HAP-1 (cell line): ENCODE measurements at regions not wholly inside any gene's neighbourhood (a gene's known extent, or its start where the extent isn't known, plus 50 kb on each side); places are given as distances from the start of the nearest gene placed in this dataset.

Source experiments
- DNase-seq, 2 experiments: peaks; one replicate each; pipeline ENCODE4 v3.0.0-alpha.2; 2016 to 2020; ENCODE audit warnings: low spot score in 2 of 2
- H3K27me3 ChIP-seq: fragments of 250-450 bp; sonication (Bioruptor Pico); 2 replicates; pipeline ENCODE4 v1.5.1; 2020; ENCODE audit warnings: low read depth, mild to moderate bottlenecking, moderate library complexity
- H3K36me3 ChIP-seq: fragments of 250-450 bp; sonication (Bioruptor Pico); replicated peaks from 2 replicates; pipeline ENCODE4 v1.5.1; 2020; ENCODE audit warnings: mild to moderate bottlenecking
- H3K4me1 ChIP-seq: fragments of 250-450 bp; sonication (Bioruptor Pico); 2 replicates; pipeline ENCODE4 v1.5.1; 2020; ENCODE audit warnings: mild to moderate bottlenecking
- H3K4me3 ChIP-seq: fragments of 250-450 bp; sonication (Bioruptor Pico); 2 replicates; pipeline ENCODE4 v1.5.1; 2020; ENCODE audit warnings: mild to moderate bottlenecking, moderate library complexity
- H3K9me3 ChIP-seq: fragments of 250-450 bp; sonication (Bioruptor Pico); 2 replicates; pipeline ENCODE4 v1.5.1; 2020; ENCODE audit warnings: mild to moderate bottlenecking, moderate library complexity
- in situ Hi-C: fragments of 300-500 bp; cut with MboI; formaldehyde crosslinking; loops from 3 replicates; pipeline ENCODE4 v1.14.3; 2020; ENCODE audit warnings: low sequenced_read_pairs, inconsistent platforms, mixed read lengths

DNA sequence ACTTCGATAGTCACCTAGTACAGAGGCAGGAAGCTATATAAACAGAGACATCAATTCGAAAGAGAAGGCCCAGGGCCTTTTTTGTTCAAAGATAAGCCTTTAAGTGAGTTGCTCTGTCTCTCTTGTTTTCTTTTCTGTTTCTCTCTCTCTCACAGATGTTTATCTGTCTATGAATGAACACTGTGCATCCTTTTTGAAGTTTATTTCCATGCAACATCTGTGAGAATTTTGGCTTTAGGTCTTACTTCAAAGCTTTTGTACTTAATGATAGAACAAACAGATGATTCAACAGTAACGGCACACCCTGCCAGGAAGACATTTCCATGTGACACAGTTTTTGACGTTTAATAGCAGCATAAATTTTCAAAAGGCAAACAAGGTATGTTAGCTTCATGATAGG, 1413.1 kb upstream of the CDH6 start:
- Histone ChIP-seq H3K9me3 (no peaks in the 10 kb centered on the region), H3K27me3 (no peaks in the 10 kb centered on the region), H3K4me1 (no peaks in the 10 kb centered on the region; the same call in 1 of the 2 replicates), H3K4me3 (no peak overlapping the region), H3K36me3 (no peaks in the 10 kb centered on the region)
- in situ Hi-C loops = no loop called here
- DNase-seq = no peak

DNA sequence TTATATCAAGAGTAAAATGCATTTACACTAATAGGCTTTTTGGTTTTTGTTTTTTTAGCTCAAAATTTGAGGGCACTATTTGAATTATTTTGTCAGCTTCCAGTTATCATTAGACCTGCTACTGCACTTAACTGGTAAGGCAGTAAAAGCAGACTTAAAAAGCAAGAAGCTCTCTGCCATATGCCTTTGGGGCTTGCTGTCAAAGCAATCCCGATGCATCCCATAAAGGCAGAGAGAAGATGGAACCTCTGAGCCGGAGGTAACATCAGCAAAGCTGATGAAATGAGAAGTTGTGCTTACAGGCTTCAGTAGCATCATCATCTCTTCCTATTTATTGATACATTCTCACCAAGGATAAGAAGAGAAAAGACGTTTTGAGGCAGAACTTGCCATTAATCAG, 1414.3 kb upstream of the CDH6 start:
- Histone ChIP-seq H3K36me3 (no peaks in the 10 kb centered on the region), H3K27me3 (no peaks in the 10 kb centered on the region), H3K4me1 (no peaks in the 10 kb centered on the region; the same call in 1 of the 2 replicates), H3K9me3 (no peaks in the 10 kb centered on the region), H3K4me3 (no peak overlapping the region)
- DNase-seq = no peak
- in situ Hi-C loops = no loop called here

DNA sequence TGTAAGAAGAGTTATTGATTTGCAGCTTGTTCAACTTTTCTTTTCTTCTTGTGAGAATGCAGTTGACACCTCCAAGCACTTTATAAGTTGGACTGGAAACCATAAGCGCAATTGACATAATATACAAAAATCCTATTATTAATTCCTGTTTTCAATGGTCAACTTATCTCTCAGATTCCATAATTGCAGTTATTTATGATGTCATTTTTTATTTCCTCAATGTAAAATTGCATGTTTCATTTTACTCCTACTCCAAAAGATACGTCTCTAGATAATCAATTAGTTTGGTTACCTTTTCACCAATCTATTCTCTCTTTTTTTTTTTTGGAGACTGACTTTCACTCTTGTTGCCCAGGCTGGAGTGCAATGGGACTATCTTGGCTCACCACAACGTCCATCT, 1416.1 kb upstream of the CDH6 start:
- in situ Hi-C loops = no loop called here
- Histone ChIP-seq H3K4me1 (no peaks in the 10 kb centered on the region; the same call in 1 of the 2 replicates), H3K4me3 (no peak overlapping the region), H3K36me3 (no peaks in the 10 kb centered on the region), H3K27me3 (no peaks in the 10 kb centered on the region), H3K9me3 (no peaks in the 10 kb centered on the region)
- no peak for DNase-seq

DNA sequence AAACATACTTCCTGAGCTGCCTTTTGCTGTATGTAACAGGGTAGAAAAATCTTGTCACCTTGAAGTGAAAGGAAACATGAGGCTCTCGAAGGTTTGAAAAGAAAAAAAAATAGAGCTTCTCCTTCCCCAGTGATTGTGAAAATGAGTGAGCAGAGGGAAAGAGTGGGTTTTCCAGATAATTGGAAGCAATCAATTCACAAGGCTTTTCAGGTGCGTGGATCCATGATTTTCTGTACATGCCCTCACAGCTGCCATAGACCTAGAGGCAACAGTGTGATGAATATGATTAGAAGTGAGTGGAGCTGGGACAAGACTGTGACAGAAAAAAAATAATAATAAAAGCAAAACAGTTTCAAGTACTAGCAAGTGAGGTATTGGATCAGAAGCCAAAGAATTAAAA, 1422.5 kb upstream of the CDH6 start:
- no peaks in the 10 kb centered on the region for H3K36me3 ChIP-seq
- no peaks in the 10 kb centered on the region for H3K9me3 ChIP-seq
- H3K4me1 ChIP-seq = no peaks in the 10 kb centered on the region
- H3K27me3 ChIP-seq = no peaks in the 10 kb centered on the region
- no peak for DNase-seq
- H3K4me3 ChIP-seq = no peak overlapping the region
- in situ Hi-C loops = no loop called here

DNA sequence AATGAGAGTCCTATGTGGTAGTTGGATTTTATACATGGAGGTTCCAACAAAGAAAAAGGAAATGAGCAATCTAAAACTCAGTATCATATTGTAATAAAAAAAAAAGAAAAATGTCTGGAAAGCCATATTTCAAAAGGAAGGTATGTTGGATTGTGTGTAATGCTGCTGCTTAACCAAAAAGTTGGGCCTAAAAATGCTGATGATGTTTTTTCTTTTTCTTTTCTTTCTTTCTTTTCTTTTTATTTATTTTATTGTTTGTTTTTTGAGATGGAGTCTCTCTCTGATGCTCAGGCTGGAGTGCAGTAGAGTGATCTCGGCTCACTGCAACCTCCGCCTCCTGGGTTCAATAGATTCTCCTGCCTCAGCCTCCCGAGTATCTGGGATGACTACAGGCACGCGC, 1424.0 kb upstream of the CDH6 start:
- in situ Hi-C loops = no loop called here
- no peaks in the 10 kb centered on the region for H3K36me3 ChIP-seq
- no peak overlapping the region for H3K4me3 ChIP-seq
- no peaks in the 10 kb centered on the region for H3K27me3 ChIP-seq
- H3K4me1 ChIP-seq = no peaks in the 10 kb centered on the region
- H3K9me3 ChIP-seq = no peaks in the 10 kb centered on the region
- no peak for DNase-seq

DNA sequence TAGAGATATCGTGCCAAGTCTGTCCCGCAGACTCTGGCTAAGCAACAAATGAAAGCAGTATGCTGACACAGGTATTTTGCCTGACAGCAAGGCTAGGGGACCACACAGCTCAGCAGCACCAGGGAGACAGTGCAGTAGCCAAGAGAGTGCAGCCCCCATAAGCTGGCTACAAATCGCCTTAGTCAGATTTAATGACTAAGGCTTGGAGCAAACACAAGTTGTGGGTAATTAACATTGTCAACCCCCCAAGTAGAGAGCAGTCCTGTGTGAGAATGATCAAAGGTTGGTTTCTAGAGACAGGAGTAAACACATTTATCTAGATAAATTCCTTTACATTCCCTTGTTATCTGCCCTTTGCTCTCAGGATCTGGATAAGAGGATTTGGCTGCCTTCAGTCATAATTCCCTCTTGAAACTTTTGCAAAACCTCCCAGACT, 1434.5 kb upstream of the CDH6 start:
- Histone ChIP-seq H3K36me3 (no peaks in the 10 kb centered on the region), H3K4me1 (no peaks in the 10 kb centered on the region), H3K27me3 (no peaks in the 10 kb centered on the region), H3K9me3 (no peaks in the 10 kb centered on the region), H3K4me3 (no peak overlapping the region)
- no peak for DNase-seq
- in situ Hi-C loops = no loop called here

DNA sequence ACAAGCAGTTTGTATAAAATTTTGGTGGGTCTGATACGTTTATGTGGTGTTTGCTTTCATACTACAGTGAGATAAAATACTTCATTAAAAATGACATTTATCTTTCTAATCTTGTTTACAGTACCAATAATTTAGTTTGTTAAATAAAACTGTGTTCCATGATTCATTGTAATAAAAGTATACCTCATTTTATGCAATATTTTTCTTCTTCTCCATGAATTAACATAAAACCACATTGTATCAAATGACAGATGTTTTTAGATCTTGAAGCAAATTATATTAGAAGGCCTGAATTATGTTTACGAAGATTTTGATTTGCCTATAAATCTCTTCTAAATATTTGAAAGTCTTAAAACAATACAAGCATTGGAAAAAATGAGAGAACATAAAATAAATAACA, 1443.0 kb upstream of the CDH6 start:
- no peaks in the 10 kb centered on the region for H3K4me1 ChIP-seq

DNA sequence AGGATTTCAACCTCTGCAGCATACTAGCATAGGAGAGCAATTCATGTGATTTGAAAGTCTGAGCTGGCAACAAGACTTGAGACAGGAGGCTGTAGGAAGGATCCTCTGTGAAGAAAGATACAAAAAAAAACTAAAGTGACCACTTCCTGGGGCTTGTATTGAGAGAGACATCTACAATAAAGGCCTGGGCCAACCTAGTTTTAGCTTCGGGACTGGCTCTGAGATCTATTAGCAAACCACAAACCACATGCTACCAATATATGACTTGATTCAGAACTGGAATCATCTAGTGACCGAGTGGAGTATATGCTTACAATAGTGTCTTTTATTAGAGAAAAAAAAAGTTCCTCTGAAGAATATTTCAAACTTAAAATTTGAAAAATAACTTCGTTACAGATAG, 1448.9 kb upstream of the CDH6 start:
- no peak for DNase-seq
- no peaks in the 10 kb centered on the region for H3K4me1 ChIP-seq
- no peaks in the 10 kb centered on the region for H3K9me3 ChIP-seq
- H3K4me3 ChIP-seq = no peak overlapping the region
- in situ Hi-C loops = no loop called here
- no peaks in the 10 kb centered on the region for H3K36me3 ChIP-seq
- no peaks in the 10 kb centered on the region for H3K27me3 ChIP-seq

More for the DNA sequence above, 1443.0 kb upstream of the CDH6 start:
- DNase-seq = no peak
- Histone ChIP-seq H3K36me3 (no peaks in the 10 kb centered on the region), H3K4me3 (no peak overlapping the region), H3K9me3 (no peaks in the 10 kb centered on the region), H3K27me3 (no peaks in the 10 kb centered on the region)
- in situ Hi-C loops = no loop called here

DNA sequence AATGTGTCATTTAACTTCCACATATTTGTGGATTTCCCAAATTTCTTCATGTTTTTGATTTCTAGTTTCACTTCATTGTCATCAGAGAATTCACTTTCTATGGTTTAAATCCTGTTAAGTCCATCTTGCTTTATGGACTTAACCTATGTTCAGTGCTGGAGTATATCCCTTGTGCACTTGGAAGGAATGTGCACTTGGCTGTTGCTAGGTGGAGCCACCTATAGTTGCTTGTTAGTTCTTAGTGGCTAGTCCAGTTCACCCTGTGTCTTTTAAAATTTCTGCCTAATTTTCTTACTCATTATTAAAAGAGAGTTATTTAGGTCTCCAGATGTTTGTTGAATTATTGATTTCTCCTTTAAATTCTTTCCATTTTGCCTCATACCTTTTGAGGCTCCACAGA, 1472.5 kb upstream of the CDH6 start:
- Histone ChIP-seq H3K9me3 (no peaks in the 10 kb centered on the region), H3K4me3 (no peak overlapping the region), H3K27me3 (no peaks in the 10 kb centered on the region), H3K4me1 (no peaks in the 10 kb centered on the region), H3K36me3 (no peaks in the 10 kb centered on the region)
- no peak for DNase-seq
- in situ Hi-C loops = no loop called here

DNA sequence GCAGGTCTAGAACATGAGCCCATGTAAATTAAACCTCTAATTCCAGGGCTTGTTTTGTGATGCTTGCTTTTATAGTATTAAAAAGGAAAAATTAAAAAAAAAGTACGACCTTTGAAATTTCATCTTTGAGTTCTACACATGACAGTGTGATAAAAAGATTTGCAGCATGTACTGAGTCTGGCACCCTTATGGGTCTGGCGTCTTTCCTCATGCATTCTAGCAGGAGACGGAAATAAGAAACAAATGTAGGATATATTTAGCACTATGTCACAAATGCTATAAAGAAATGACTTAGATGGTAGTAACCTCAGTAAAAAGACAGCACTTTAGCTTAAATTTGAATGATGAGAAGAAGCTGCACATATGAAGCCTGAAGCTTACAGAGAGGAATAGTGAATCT, 1474.3 kb upstream of the CDH6 start:
- no peak for DNase-seq
- Histone ChIP-seq H3K4me3 (no peak overlapping the region), H3K36me3 (no peaks in the 10 kb centered on the region), H3K27me3 (no peaks in the 10 kb centered on the region), H3K9me3 (no peaks in the 10 kb centered on the region), H3K4me1 (no peaks in the 10 kb centered on the region)
- in situ Hi-C loops = no loop called here

DNA sequence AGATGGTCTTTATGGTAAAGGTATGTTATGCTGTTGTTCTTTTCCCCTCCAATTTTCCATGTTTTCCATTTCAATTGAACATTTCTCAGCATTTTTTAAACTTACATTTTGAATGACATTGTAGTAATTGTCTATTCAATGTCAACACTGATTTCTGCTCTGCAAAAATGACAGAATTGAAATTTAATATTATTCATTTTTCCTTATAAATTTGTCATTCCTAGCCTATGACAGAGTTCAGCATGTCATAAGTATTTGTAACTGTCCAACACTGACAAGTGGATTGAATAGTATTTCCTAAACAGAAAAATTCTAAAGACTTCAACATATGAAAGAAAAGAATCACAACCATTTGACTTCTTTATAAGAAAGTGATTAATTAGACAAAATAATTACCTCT, 1478.3 kb upstream of the CDH6 start:
- in situ Hi-C loops = no loop called here
- DNase-seq = no peak
- Histone ChIP-seq H3K36me3 (no peaks in the 10 kb centered on the region), H3K4me1 (no peaks in the 10 kb centered on the region), H3K27me3 (no peaks in the 10 kb centered on the region), H3K4me3 (no peak overlapping the region), H3K9me3 (no peaks in the 10 kb centered on the region)

DNA sequence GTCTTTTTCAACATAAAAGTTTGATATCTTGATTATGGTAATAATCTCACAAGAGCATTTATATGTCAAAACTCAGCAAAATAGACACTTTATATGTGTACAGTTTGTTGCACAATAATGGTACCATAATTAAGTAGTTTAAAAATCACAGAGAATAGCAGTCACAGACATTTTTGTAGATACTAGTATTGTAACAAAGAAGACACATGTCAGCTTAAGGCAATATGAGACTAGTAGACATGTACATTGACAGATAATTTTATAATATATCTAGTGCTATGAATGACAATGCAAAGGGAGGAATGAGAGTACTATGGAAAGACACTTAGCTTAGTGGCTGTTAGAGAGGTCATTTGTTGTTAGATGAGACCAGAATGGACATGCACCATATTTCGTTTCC, 1490.6 kb upstream of the CDH6 start:
- Histone ChIP-seq H3K36me3 (no peaks in the 10 kb centered on the region), H3K4me3 (no peak overlapping the region), H3K27me3 (no peaks in the 10 kb centered on the region), H3K4me1 (no peaks in the 10 kb centered on the region), H3K9me3 (no peaks in the 10 kb centered on the region)
- DNase-seq = no peak
- in situ Hi-C loops = no loop called here

DNA sequence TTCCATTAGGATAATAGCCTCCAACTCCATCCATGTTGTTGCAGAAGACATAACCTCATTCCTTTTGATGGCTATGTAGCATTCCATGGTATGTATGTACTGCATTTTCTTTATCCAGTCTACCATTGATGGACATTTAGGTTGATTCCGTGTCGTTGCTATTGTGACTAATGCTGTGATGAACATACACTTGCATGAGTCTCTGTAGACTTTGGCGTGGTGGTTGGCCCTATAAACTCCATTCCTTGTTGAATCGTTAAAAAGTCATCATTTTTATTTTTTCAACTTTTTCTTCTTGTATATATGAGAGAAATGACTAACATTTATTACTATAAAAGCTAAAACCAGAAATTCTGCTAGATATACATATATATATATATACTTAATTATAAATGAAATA, 1491.9 kb upstream of the CDH6 start:
- H3K4me1 ChIP-seq = no peaks in the 10 kb centered on the region
- no peak overlapping the region for H3K4me3 ChIP-seq
- DNase-seq = no peak
- no peaks in the 10 kb centered on the region for H3K36me3 ChIP-seq
- no peaks in the 10 kb centered on the region for H3K27me3 ChIP-seq
- no peaks in the 10 kb centered on the region for H3K9me3 ChIP-seq
- in situ Hi-C loops = no loop called here

DNA sequence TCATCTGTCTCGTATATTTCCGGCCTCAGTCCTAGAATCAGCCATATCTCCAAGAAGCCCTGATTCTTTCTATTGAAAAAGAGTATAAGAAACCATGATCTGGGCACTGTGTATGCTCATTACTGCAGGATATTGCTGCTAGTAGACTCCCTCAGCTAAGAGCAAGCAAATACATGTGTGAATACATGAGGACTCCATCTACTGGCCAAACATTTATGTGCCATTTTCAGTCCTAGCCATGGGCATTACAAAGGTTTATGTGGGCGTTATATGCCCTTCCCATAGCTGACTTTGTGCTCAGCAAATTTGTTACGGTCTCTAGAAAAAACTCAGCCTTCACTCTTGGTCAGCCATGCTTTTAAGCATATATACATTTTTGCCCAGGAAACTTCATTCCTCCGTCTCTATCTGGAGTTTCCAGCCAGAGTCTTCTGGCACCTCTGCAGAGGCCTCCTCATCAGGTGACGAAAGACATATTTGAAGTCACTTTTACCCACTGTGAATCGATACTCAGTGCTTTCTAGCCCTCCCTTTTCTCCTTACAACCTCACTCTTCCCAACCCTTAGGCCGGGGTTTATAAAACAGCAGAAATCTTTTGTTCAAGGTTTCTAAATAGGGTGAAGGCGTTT, 1495.6 kb upstream of the CDH6 start:
- no peaks in the 10 kb centered on the region for H3K9me3 ChIP-seq
- in situ Hi-C loops = no loop called here
- DNase-seq = peak; percentile 16 to 27
- no peaks in the 10 kb centered on the region for H3K27me3 ChIP-seq
- no peaks in the 10 kb centered on the region for H3K4me1 ChIP-seq
- H3K4me3 ChIP-seq = no peak overlapping the region
- H3K36me3 ChIP-seq = no peaks in the 10 kb centered on the region

DNA sequence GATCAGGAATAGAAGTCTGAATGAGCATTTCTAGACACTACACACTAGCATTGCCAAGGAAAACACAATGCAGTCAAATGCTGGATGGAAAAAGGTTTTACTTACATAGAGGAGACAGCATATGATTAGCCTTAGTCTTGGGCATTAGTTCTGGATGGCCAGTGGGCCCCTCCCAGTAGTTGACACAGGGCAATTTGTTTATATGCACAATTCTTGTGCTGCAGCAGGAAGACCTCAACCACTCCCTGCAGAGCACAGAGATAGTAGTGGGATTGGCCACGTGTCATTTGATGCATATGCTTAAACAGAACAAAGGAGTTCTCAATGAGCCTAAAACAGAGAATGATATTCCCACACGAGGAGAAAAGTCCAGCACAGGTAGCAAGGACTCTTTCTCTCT, 1496.2 kb upstream of the CDH6 start:
- H3K36me3 ChIP-seq = no peaks in the 10 kb centered on the region
- H3K4me3 ChIP-seq = no peak overlapping the region
- in situ Hi-C loops = no loop called here
- H3K4me1 ChIP-seq = no peaks in the 10 kb centered on the region
- no peaks in the 10 kb centered on the region for H3K9me3 ChIP-seq
- DNase-seq = no peak
- H3K27me3 ChIP-seq = no peaks in the 10 kb centered on the region
